Uterus (tissue), 2 donors: ENCODE measurements at regions not wholly inside any gene's neighbourhood (a gene's known extent, or its start where the extent isn't known, plus 50 kb on each side); places are given as distances from the start of the nearest gene placed in this dataset.

Experiments
- CTCF ChIP-seq, 4 experiments: fragments of 200-600 bp in 2 of 4; fragments of 450-650 bp in 2 of 4; sonication (generic) in 2 of 4; IDR thresholded peaks; one replicate each; pipeline ENCODE4 v1.5.1; 2016 to 2019; ENCODE audit warnings: antibody characterized with exemption in 4 of 4, mild to moderate bottlenecking in 2 of 4, moderate library complexity in 1 of 4
- POLR2A ChIP-seq, 2 donors: fragments of 450-650 bp; IDR thresholded peaks; one replicate each; pipeline ENCODE4 v1.6.1; 2016; ENCODE audit warnings: antibody characterized with exemption in 2 of 2, mild to moderate bottlenecking in 1 of 2, moderate library complexity in 1 of 2

- TF ChIP-seq CTCF (IDR thresholded peaks at IDR 0.05) (no peak), POLR2A (IDR thresholded peaks at IDR 0.05) (no peak)
Observed at GRCh38 chrX:109793191-109793590, 60.1 kb upstream of the ACSL4 start.
